DMS153 (cell line): ENCODE measurements at regions not wholly inside any gene's neighbourhood (a gene's known extent, or its start where the extent isn't known, plus 50 kb on each side); places are given as distances from the start of the nearest gene placed in this dataset.
"Not testable (repeated sequence)": the region's sequence is repeated elsewhere in the genome, so short reads cannot be mapped to it uniquely, and the experiment has no call there.

Source experiments
- DNase-seq: peaks from one replicate; lab custom pipeline; 2025; lab: John Stamatoyannopoulos, UW

GRCh38 chr4:141534985-141535384, 101.4 kb upstream of the IL15 start:
- no peak for DNase-seq

- no peak for DNase-seq
These were observed 98.4 kb upstream of the IL15 start for GRCh38 chr4:141538001-141538400.

- no peak for DNase-seq
These were observed 95.7 kb upstream of the IL15 start for GRCh38 chr4:141540643-141541042.

- DNase-seq = no peak
These were observed 94.5 kb upstream of the IL15 start for GRCh38 chr4:141541851-141542250.

- DNase-seq = no peak
These were observed 93.2 kb upstream of the IL15 start for GRCh38 chr4:141543176-141543575.

- no peak for DNase-seq
These were observed 92.7 kb upstream of the IL15 start for GRCh38 chr4:141543706-141544105.

- no peak for DNase-seq
These were observed 87.6 kb upstream of the IL15 start for GRCh38 chr4:141548791-141549190.

GRCh38 chr4:141560056-141560455, 76.3 kb upstream of the IL15 start:
- no peak for DNase-seq

GRCh38 chr4:141562649-141563048, 73.7 kb upstream of the IL15 start:
- DNase-seq = no peak

GRCh38 chr4:141563723-141564122, 72.7 kb upstream of the IL15 start:
- DNase-seq = no peak

GRCh38 chr4:141564961-141565360, 71.4 kb upstream of the IL15 start:
- not testable (repeated sequence) for DNase-seq

GRCh38 chr4:141565379-141566089, 70.8 kb upstream of the IL15 start:
- no peak for DNase-seq

GRCh38 chr4:141567326-141567915, 69.0 kb upstream of the IL15 start:
- no peak for DNase-seq

GRCh38 chr4:141569141-141569540, 67.2 kb upstream of the IL15 start:
- no peak for DNase-seq

- no peak for DNase-seq
These were observed 66.1 kb upstream of the IL15 start for GRCh38 chr4:141570290-141570689.

- DNase-seq = no peak
These were observed 65.0 kb upstream of the IL15 start for GRCh38 chr4:141571362-141571761.

GRCh38 chr4:141571793-141572192, 64.6 kb upstream of the IL15 start:
- no peak for DNase-seq

GRCh38 chr4:141573678-141574077, 62.7 kb upstream of the IL15 start:
- DNase-seq = no peak

GRCh38 chr4:141575884-141576283, 60.5 kb upstream of the IL15 start:
- no peak for DNase-seq

GRCh38 chr4:141576585-141577110, 59.7 kb upstream of the IL15 start:
- no peak for DNase-seq

- no peak for DNase-seq
These were observed 57.9 kb upstream of the IL15 start for GRCh38 chr4:141578451-141578850.

GRCh38 chr4:141580523-141580922, 55.9 kb upstream of the IL15 start:
- no peak for DNase-seq
